ENCODE measurements at regions not wholly inside any gene's neighbourhood (a gene's known extent, or its start where the extent isn't known, plus 50 kb on each side); places are given as distances from the start of the nearest gene placed in this dataset.

DNA sequence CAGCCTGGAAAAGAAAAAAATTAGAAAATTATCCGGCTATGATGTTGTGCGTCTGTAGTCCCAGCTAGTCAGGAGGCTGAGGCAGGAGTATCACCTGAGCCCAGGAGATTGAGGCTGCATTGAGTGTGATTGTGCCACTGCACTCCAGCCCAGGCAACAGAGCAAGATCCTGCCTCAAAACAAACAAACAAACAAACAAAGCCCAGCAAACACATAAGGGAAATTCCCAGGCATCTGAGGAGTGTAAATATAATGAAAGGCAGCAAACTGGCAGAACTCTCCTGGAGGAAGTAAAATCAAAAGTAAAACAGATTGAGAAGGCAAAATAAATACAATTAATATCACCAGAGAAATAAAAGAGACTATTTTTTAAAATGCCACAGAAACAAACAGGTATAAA is 84.5 kb upstream of the ITGB1 start:
- no peak for DNase-seq (ENCODE audit: low read depth)
- no peak overlapping the region for H3K4me3 ChIP-seq (replicated peaks; ENCODE audit: low read depth, low read length)
- no peak for TF ChIP-seq CTCF (IDR thresholded peaks at IDR 0.05; ENCODE audit: low read length, missing control alignments)

GRCh38 chr10:33041783-33042437 is 83.9 kb upstream of the ITGB1 start:
- DNase-seq (ENCODE audit: low read depth): no peak
- TF ChIP-seq CTCF (IDR thresholded peaks at IDR 0.05; ENCODE audit: low read length, missing control alignments): no peak
- H3K4me3 ChIP-seq (replicated peaks; ENCODE audit: low read depth, low read length): no peak overlapping the region

GRCh38 chr10:33040436-33040835 is 82.4 kb upstream of the ITGB1 start:
- TF ChIP-seq CTCF (IDR thresholded peaks at IDR 0.05; ENCODE audit: low read length, missing control alignments): no peak
- no peak for DNase-seq (ENCODE audit: low read depth)
- H3K4me3 ChIP-seq (replicated peaks; ENCODE audit: low read depth, low read length): no peak overlapping the region

GRCh38 chr10:33039181-33039580 is 81.2 kb upstream of the ITGB1 start:
- TF ChIP-seq CTCF (IDR thresholded peaks at IDR 0.05; ENCODE audit: low read length, missing control alignments): no peak
- DNase-seq (ENCODE audit: low read depth): no peak
- H3K4me3 ChIP-seq (replicated peaks; ENCODE audit: low read depth, low read length): no peak overlapping the region

DNA sequence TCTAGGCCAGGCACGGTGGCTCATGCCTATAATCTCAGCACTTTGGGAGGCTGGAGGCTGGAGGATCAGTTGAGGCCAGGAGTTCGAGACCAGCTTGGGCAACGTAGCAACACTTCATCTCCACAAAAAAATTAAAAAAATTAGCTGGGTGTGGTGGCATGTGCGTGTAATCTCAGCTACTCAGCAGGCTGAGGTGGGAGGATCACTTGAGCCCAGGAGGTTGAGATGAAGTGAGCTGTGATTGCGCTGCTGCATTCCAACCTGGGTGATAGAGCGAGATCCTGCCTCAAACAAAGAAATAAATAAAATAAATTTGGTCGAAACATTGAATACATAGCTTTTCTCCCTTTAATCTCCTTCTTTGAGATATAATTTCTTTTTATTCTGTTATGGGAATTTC is 80.6 kb upstream of the ITGB1 start:
- TF ChIP-seq CTCF (IDR thresholded peaks at IDR 0.05; ENCODE audit: low read length, missing control alignments): no peak
- no peak for DNase-seq (ENCODE audit: low read depth)
- H3K4me3 ChIP-seq (replicated peaks; ENCODE audit: low read depth, low read length): no peak overlapping the region

DNA sequence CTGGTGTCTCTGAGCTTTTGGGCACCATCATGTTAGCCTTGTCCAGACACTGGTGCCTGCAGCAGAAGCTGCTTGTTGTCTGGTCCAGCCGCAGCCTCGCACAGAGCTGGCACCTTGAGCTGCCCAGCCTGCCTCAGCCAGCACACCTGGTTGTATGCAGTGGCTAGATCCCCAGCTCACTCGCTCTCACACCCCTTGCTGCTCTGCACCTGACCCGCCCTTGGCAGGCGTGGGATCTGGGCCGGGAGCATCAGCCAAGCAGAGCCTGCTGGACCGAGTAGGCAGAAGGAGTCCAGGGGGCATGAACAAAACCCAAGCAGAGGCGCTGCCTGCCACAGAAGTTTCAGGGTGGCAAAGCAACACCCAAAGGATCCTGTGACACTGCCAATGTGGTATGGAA is 79.7 kb upstream of the ITGB1 start:
- no peak for DNase-seq (ENCODE audit: low read depth)
- TF ChIP-seq CTCF (IDR thresholded peaks at IDR 0.05; ENCODE audit: low read length, missing control alignments): no peak
- H3K4me3 ChIP-seq (replicated peaks; ENCODE audit: low read depth, low read length): no peak overlapping the region

GRCh38 chr10:33036670-33037069 is 78.6 kb upstream of the ITGB1 start:
- DNase-seq (ENCODE audit: low read depth): no peak
- no peak for TF ChIP-seq CTCF (IDR thresholded peaks at IDR 0.05; ENCODE audit: low read length, missing control alignments)
- H3K4me3 ChIP-seq (replicated peaks; ENCODE audit: low read depth, low read length): no peak overlapping the region

All from fibroblast of pulmonary artery (primary cell).